Activated CD4-positive, alpha-beta T cell treated with anti-CD3 and anti-CD28 coated beads for 24 hours (primary cell): ENCODE measurements at regions not wholly inside any gene's neighbourhood (a gene's known extent, or its start where the extent isn't known, plus 50 kb on each side); places are given as distances from the start of the nearest gene placed in this dataset.
"Not testable (repeated sequence)": the region's sequence is repeated elsewhere in the genome, so short reads cannot be mapped to it uniquely, and the experiment has no call there.

Source experiments
- DNase-seq, 2 donors: peaks; one replicate each; pipeline ENCODE4 v3.0.0-alpha.2; 2020; ENCODE audit warnings: low read depth in 2 of 2

DNA sequence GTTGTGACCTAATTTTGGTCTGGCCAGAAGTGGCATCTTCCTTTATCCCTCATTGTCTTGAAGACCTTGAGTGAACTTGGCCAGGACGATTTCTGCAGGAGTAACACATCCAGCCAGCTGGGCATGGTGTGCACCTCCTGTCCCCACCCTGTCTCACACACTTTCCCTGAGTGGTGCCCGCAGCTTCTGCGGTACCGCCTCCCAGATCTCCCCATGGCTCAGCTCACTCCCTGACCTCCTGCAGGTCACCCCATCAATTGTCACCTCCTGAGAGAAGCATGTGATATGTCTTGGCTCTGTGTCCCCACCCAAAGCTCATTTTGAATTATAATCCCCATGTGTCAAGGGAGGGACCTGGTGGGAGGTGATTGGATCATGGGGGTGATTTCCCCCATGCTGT is 50.2 kb upstream of the TP53I11 start:
- no peak for DNase-seq

- DNase-seq: no peak
Measured at GRCh38 chr11:45001466-45002165, 50.9 kb upstream of the TP53I11 start.

DNA sequence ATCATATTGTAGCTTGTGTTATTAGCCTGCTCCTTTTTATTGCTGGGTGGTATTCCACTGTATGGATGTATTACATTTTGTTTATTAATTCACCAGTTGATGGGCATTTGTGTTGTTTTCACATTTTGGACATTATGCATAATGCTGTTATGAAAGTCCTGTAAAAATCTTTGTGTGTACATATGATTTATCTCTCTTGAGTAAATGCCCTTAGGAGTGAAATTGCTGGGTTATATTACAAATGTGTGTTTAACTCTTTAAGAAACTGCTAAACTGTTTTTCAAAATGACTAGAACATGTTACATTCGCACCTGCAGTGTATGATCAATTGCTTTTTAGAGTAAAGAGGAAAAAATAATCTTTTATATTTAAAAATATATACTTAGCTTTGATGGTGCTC is 54.4 kb upstream of the TP53I11 start:
- DNase-seq: no peak

DNA sequence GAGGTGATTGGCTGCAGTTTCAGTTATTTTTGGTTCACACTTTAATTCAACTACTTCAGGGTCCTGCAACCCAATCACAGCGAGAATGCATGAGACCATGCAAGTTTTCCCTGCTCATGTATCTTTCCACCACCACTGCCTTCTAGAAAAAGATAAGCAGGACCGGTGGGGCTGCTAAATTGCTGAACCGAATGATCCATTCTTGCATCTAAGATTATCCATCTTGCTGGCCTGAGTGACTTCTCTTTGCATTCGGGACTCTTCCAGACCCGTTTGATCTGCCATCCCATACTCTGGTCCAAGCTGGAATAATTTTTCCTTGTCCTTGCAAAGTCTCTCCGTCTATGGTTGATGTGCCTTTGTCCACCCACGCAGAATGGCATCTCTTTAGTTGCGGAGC is 56.3 kb upstream of the TP53I11 start:
- DNase-seq: no peak

GRCh38 chr11:45015983-45016382 is 65.3 kb upstream of the TP53I11 start:
- DNase-seq: not testable (repeated sequence)

DNA sequence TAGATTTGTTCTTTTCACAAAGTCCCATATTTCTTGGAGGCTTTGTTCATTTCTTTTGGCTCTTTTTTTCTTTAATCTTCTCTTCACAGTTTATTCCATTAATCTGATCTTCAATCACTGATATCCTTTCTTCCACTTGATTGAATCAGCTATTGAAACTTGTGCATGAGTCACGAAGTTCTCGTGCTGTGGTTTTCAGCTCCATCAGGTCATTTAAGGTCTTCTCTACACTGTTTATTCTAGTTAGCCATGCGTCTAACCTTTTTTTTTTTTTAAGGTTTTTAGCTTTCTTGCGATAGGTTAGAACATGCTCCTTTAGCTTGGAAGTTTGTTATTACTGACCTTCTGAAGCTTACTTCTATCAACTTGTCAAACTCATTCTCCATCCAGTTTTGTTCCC is 65.8 kb upstream of the TP53I11 start:
- not testable (repeated sequence) for DNase-seq

GRCh38 chr11:45017329-45017728 is 66.6 kb upstream of the TP53I11 start:
- no peak for DNase-seq

DNA sequence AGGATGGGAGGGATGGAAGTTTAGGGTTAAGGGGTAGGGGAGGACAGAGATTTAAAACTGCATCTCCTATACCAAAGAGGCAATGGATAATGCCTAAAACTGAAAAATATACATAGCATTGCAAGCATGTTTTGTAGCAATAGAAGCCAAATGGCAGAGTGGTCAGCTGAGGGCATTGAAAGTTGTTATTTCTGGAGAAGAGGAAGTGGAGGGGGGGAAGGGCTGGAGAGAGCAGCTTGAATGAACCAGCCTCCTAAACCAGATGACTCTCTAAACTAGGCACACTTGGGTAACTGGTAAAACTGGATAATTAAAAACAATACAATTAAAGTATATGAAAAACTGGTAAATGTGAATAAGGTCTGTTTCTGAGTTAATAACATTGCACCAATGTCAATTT is 70.3 kb upstream of the TP53I11 start:
- DNase-seq: no peak

- no peak for DNase-seq
Measured at GRCh38 chr11:45021692-45022141, 71.0 kb upstream of the TP53I11 start.

- no peak for DNase-seq
Measured at GRCh38 chr11:45022294-45023064, 71.8 kb upstream of the TP53I11 start.

DNA sequence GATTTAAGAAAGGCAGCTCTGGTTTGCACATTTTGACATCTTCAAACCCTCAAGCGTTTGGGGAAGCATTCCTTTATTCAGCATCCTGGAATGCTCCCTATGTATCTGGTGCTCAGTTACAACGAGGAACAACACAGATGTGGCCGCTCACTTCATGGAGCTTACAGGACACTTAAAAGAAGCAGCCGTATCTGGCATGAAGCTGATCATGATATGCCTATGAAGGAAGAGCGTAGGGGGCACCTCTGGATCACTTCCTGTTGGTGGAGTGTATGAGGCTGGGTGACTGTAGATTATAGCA is 72.3 kb upstream of the TP53I11 start:
- no peak for DNase-seq

DNA sequence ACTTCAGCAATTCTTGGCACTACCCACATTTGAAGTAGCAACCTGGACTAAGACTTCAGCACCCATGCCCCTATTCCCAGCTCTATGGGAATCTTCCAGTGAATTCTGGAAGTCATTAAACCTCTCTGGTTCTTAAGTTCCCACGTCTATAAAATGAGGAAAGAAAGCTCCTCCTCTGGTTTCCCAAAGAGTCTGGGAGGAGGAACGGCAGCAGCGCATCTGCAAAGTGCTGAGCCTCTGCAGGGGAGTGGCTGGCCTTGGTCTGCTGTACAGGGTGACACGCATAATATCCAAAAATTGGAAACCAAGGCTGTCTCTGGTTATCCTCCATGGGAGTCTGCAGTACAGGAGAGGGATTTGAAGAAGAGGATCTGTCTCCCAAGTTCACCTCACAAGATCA is 73.6 kb upstream of the TP53I11 start:
- no peak for DNase-seq

GRCh38 chr11:45024846-45025588 is 74.3 kb upstream of the TP53I11 start:
- DNase-seq: no peak

DNA sequence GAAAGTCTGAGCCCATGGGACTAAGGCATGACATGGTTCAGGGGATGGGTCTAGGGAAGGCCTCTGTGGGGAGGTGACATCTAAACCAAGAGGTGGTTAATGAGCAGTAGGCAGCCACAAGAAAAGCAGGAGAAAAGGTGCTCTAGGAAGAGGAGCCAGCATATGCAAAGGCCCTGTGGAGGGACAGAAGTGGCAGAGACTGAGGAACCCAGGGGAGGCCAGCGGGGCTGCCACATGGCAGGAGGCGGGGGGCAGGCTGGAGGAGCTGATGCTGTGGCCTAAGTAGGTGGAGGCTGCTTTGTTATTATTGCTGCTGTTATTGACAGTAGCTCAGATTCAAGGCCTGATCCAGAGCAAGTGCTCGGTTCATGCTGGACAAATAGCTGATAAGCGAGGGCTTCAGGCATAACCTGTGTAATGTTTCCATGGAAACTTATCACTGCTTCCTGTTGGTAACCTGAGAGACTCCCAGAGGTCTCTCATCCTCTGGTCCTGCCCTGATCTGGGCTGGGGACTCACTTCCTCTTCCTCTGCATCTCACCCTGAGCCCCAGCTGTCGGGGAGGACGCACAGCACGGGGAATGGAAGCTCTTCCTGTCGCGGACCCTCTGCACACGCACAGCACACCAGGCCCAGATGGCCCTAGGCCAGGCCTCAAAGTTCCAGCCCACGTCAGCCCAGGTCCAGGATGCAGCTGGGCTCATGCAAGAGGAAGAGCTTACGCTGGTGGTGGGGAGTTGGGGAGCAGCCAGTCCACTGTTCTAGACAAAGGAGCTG is 75.2 kb upstream of the TP53I11 start:
- no peak for DNase-seq

- DNase-seq: no peak
Measured at GRCh38 chr11:45026835-45027234, 76.2 kb upstream of the TP53I11 start.

DNA sequence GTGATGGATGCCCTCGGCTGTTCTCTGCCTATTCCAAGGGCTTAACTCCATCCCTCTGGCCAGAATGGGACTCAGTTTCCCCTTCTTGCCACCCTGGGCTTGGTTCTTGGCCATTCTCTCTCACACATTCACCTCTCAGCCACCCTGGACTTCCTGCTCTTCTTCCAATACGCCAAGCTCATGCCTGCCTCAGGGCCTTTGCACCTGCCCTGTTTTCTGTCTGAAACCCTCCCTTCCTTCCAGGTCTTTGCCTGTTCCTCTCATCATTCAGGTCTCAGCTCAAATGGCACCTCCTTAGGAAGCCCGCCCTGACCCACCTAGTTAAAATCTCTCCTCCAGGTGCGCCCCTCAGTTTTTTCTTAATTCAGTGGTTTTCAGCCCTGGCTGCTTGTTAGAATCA is 76.6 kb upstream of the TP53I11 start:
- no peak for DNase-seq

GRCh38 chr11:45028911-45029682 is 78.4 kb upstream of the TP53I11 start:
- DNase-seq: no peak

DNA sequence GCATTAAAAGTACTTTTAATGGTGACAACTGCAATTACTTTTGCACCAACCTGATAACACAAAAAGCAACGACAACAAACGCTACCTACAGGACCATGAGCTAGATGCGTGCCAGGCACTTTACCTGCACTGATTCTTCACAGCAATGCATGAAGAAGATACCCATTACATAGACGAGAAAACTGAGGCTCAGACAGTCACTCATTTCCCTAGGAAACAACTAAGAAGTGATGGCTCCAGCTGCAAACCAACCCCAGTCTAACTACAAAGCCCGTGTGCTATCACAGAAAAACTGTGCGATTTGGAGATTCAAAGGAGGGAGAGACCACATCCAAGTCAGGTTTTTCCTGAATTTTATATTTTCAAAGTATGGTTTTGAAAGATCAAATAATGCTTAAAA is 80.1 kb upstream of the TP53I11 start:
- DNase-seq: no peak

DNA sequence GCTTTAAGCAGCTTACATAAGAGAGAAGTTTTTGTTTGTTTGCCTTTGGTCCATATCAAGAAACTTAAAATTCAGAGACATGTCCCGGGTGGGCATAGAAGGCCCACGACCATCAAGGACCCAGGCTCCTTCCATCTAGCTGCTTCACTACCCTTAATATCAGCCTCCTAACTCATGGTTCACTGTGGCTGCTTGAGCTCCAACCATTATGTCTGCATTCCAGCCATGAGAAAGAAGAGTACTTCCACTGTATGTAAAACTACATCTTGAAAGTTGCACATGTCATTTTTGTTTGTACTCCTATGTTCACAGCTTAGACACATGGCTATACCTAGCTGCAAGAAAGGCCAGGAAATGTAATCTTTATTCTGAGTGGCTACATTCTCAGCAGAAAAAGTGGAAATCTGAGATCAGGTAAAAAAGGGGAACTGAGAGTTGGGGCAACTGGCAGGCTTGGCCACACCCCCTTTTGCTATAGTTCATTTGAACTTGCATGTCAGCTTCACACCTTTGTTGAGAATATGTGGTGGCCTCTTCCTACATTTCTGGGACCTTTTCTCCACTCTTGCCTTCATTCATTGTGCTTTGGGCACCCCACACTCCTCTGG is 81.3 kb upstream of the TP53I11 start:
- no peak for DNase-seq

DNA sequence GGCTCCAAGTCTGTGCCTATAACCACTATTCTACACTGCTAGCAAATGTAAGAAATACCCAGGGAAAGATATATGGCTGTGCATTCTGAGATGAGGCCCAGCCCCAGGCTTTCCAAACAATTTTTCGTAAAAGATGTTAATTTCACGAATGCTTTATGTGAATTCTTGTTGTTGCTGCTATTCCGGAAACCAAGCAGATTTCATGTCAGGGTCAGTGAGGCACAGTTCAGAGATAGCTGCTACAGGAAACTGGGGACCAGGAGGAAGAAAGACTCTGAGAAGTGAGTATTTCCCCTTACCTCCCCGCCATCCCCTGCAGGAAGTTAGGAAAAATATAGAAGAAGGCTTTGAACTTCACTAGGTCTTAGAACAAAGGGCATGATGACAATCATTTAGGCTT is 84.7 kb upstream of the TP53I11 start:
- DNase-seq: no peak

DNA sequence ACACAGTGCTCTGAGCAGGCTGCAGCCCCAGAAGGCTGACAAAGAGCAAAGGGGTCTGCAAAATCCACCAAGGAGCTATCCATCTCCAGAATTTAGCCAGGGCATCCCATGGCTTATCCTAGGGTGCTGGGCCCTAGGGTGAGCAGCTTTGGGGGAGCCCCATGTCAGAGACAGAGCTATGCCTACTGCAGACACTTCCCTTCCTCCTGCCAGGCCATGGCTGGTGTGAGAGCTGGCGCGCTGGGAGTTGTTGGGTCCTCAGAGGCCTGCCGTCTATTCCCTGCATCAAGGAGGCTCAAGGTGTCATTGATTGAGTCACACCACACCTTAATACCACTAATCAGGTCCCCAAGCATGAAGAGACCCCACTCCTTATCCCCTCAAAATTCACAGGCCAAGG is 85.3 kb upstream of the TP53I11 start:
- no peak for DNase-seq
